GM18870 (cell line): ENCODE measurements at regions not wholly inside any gene's neighbourhood (a gene's known extent, or its start where the extent isn't known, plus 50 kb on each side); places are given as distances from the start of the nearest gene placed in this dataset.

Experiments
- ATAC-seq: cut with Tn5 transposase; IDR thresholded peaks from one replicate; pipeline ENCODE4 v1.9.1; 2021; ENCODE audit warnings: moderate library complexity; ENCODE audit not compliant: unreplicated experiment

DNA sequence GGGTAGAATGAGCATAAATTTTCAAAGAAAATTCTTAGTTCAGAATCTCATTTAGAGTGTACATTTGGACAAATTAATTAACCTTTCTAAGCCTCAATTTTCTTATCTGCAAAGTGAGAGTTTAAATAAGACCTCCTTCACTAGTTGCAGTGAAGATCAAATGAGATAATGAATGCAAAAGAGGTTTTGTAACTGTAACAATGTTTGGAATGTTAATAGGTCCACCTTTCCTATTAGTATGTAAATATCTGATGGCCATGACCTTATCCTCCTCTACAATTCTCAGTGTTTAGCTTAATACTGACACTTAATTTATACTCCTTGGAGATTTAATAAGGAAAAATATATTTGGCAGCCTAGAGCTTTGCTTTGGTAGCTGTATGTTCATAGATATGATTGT, 138.8 kb downstream of the GABRG1 start:
- ATAC-seq: no peak

- ATAC-seq: no peak
Observed at GRCh38 chr4:45971108-45971507, 152.7 kb downstream of the GABRG1 start.

DNA sequence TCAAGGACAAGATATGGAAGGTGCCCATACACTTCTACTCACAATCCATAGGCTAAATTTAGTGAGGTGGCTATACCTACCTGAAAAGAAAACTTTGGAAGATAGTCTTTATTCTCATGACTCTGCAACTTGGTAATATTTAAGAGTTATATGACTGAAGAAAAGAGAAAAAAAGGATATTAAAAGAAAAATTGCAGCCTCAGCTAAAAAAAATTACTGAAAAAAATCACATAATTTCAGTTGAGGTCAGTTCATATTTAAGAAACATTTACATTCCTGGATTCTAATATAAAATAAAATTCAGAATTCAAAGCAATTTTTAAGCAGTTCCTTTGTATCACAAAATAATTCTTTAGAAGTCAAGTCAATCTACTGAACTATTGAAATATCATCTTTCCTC, 166.5 kb downstream of the GABRG1 start:
- no peak for ATAC-seq

GRCh38 chr4:45954276-45954675, 169.6 kb downstream of the GABRG1 start:
- no peak for ATAC-seq

DNA sequence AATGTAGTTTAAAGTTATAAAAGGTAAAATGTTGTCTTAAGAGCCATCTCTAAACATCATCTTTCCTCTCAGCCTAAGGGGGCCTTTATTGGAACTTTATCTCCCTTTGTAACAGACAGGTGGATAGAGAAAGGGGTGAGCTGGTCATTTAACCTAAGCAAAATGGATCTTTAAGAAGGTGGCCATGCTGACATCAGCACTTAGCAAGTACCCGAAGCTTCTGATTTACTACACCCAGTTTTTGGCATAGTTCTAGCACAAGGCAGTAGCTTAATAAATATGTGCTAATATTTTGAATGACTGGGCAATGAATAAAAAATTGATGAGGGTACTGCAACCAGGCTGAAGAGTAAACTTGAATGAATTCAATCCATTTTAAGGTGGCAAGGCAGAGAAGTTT, 172.7 kb downstream of the GABRG1 start:
- ATAC-seq: no peak

DNA sequence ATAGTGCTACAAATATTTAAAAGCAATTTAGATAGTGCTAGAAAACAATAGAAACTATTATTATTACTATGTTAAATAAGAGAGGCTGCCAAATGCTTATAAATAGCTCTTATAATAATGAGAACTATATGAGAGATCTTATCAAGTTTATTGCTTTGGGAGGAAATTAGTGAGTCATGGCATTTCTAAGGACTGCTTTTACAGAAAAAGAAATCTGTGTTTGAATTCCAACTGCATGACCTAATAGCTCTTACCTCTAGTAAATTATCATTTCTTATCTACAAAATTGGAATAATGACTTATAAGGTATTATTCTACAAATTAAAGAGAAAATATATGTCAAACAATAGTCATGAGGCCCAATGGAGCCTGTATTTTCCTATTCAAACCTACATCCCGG, 177.2 kb downstream of the GABRG1 start:
- ATAC-seq: no peak

DNA sequence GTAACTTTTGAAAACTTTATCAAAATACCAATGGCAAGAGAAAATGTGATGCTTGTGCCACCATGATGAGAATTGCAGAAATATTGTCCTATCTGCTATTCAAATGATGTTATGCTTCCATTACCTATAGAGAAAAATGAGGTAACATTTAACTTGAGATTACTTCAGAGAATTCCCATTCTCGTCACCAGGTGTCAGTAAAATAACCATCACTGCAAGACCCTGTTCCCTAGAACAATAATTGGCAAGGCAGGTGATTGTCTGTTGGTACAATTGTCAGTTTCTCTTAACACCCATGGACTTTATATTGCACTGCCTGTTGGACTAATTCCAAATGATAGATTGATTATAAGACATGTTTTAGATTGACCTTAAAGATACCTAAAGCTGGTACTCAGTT, 179.9 kb downstream of the GABRG1 start:
- no peak for ATAC-seq

DNA sequence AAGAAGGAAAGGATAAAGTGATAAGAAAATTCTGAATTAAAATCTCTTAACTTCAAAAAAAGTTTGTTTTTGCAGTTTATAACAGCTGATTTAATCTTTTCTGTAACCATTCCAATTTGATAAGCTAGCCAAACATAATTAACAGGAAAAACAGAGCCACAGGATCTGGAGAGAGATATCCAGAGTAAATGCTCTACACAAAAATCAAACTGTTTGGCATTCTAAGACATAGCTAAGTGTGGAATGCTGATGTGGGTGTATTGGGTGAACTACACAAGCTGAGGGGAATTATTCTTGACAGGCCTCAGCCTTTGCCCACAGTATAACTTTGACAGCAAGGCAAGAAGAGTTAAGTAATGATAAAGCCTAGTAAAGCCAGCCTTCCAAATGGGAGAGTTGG, 184.8 kb downstream of the GABRG1 start:
- no peak for ATAC-seq

DNA sequence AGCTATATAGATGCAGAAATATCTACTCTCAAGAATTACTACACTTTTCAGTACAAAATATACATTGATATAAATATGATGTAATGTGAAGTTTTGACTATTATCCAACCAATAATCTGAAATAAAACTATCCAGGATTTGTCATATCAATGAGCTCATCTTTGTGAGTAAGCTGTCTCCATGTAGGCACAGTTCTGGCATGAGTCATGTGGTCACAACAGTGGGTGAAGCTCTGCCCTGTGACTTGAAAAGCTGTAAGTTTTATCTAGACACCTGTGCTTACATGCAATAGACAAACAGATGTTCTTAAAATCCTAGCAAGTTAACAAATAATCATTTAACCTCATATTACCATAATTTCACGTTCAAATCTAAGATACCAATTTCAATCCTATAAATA, 192.7 kb downstream of the GABRG1 start:
- ATAC-seq: no peak

DNA sequence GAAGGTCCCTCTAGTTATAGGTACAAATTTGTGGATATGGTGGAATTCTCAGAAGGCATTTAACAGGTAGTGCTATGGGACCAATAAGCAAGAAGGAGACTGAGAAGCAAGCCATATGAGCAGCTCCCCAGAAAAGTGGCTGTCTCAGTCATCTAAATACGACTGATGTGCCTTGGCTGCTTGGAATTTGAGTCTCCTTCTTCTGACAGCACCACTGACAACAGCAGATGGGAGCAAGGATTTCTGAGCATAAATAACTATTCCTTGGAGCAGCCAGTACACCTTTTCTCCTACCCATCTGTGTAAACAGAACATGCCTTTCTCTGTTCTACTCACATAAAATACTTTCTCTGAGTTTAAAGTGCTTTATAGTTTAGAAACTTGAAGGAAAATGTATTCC, 196.2 kb downstream of the GABRG1 start:
- ATAC-seq: no peak

DNA sequence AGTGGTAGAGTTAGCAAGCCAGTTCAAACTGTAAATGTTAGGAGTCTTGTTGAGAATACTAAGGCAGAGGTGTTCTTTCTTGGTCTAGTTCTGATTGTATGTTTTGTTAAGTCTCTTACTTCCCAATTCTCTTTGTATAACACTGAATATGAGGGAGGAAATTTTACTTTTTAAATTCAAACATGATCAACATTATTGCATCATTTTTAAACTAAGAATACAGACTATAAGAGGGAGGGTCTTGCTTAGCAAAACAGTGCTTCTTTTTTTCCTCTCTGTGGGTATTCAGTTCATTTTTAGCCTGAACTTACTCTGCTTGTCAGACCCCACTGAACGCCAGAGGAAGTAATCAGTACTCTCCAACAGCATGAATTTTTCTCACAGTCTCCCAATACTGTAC, 198.0 kb downstream of the GABRG1 start:
- ATAC-seq: no peak

GRCh38 chr4:45920861-45921260, 203.0 kb downstream of the GABRG1 start:
- ATAC-seq: no peak

DNA sequence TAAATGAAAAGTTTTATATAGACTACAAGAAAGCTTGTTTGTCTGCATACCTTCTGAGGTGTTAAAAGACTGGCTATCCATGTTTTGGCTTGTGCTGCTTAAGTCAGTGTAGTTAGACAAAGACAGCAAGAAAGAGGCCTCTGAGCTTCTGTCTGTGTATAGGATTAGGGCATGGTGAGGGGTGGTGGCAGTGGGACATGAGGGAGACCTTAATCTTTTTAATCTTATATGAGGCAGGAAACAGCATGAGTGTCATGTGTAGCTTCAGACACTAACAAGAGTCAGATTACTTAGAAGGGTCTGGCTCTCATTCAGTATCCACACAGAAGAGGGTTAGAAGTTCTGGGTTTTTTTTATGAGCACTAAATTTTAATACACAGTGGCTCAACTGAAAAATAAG, 213.3 kb downstream of the GABRG1 start:
- ATAC-seq: no peak

GRCh38 chr4:45897946-45898585, 225.8 kb downstream of the GABRG1 start:
- ATAC-seq: no peak

DNA sequence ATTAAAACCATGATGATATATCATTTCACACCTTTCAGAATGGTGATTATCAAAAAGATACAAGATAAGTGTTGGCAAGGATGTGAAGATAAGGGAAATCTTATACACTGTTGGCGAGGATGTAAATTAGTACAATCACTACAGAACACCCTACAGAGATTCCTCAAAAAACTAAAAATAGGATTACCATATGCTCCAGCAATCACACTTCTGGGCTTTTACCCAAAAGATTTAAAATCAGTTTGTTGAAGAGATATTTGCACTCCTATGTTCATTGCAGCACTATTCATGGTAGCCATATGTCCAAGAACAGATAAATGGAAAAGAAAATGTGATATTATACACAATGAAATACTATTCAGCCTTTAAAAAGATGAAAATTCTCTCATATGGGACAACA, 240.4 kb downstream of the GABRG1 start:
- ATAC-seq: no peak

GRCh38 chr4:45876235-45876890, 247.5 kb downstream of the GABRG1 start:
- no peak for ATAC-seq

DNA sequence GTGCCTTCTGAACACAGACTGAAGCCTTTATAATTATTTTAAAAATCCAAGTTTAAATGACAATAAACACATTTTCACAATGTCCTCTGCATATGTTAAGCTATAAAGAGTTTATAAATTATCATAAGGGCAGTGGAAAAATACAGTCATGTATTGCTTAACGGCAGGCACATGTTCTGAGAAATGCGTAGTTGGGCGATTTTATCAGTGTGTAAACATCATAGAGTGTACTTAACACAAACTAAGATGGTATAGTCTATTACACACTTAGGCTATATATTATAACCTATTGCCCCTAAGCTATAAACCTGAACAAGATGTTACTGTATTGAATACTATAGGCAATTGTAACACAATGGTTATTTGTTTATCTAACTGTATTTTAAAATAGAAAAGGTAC, 254.7 kb downstream of the GABRG1 start:
- ATAC-seq: no peak

DNA sequence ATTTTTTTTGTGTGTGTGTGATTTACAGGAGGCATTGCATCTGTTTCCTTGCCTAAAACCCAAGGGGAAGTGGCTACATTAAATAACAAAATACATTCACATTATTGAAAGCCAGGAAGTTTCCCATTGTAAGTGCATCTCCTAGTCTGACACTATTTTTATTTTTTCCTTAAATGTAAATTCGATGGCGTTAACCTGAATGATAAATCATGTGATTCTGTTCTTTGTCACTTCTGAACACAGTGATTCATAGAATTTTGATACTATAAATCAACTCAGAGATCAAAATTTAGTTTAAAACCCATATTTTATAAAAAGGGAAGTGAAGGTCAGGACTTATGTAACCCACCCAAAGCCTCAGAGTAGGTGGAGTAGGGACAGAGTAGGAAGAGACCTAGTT, 258.1 kb downstream of the GABRG1 start:
- no peak for ATAC-seq

DNA sequence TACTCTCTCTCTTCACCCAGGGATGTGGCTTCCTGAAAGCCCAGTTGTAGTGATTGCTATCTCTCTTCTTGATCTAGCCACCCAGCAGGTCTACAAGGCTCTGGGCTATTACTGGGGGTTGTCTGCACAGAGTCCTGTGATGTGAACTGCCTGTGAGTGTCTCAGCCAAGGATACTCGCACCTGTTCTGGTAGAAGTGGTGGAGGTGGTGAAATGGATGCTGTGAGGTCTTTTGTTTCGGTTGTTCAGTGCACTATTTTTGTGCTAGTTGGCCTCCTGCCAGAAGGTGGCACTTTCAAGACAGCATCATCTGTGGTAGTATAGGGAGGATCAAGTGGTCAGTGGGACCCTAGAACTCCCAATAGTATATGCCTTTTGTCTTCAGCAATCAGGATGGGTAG, 268.0 kb downstream of the GABRG1 start:
- no peak for ATAC-seq

DNA sequence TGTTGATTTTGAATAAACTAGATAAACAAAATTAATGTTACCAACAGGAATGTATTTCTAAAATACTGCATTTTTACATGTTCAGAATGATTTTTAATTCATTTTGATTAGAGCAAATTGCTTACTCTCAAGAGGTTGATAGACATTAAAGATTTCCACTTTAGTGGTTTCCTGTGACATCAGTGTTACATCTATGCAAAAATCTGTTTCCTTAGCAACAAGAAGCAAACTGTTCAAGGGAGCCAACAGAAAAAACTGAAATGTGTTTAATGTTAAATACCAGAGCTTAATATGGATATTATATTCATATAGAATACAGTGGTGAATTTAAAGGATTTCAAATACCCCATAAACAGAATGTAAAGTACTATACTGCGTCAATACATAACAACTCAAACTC, 277.8 kb downstream of the GABRG1 start:
- no peak for ATAC-seq

- no peak for ATAC-seq
Observed at GRCh38 chr4:45841791-45842190, 282.1 kb downstream of the GABRG1 start.

- ATAC-seq: no peak
Observed at GRCh38 chr4:45831692-45832091, 292.2 kb downstream of the GABRG1 start.

DNA sequence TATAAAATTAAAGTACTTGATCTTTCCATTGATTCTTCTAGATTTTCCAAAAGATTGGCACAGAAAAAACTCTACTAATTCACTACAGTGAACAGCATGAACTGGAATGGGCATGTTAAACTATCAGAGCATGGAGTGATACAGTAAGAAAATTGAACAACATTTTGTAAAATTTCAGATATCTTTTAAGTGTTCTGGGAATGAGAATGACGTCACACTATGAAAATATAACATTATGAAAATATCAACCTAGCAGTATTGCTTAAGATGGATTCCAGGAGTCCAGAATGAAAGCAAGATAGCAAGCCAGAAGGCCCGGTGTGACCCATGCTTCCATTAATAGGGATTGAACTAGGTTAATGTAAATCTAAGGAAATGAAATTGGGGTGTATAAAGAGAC, 319.9 kb downstream of the GABRG1 start:
- no peak for ATAC-seq
